ENCODE measurements at regions not wholly inside any gene's neighbourhood (a gene's known extent, or its start where the extent isn't known, plus 50 kb on each side); places are given as distances from the start of the nearest gene placed in this dataset.

DNA sequence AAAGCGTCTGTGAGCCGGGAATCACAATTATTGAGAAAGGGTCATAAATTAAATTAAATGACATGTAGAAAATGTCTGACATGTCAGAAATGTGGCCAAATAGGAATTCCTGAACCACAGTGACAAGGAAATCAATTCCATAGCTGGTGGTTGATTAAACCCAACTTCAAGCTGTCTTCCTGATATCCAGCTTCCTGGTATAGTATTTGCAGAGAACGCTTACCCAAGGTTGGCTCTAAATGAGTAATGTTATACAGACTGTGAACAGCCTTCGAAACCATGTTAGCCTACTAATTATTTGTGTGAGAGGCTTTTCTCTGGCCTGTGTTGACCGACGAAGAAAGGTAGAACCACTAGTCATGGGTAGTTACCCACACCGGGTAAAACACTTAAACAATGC lies 347.2 kb downstream of the RFC3 start:
- TF ChIP-seq POLR2A (IDR thresholded peaks at IDR 0.05) (no peak), POLR2AphosphoS5 (IDR thresholded peaks at IDR 0.05; ENCODE audit: insufficient read depth in 1 of 2, low read depth in 1 of 2) (no peak)
- TF ChIP-seq, protein P1, sequence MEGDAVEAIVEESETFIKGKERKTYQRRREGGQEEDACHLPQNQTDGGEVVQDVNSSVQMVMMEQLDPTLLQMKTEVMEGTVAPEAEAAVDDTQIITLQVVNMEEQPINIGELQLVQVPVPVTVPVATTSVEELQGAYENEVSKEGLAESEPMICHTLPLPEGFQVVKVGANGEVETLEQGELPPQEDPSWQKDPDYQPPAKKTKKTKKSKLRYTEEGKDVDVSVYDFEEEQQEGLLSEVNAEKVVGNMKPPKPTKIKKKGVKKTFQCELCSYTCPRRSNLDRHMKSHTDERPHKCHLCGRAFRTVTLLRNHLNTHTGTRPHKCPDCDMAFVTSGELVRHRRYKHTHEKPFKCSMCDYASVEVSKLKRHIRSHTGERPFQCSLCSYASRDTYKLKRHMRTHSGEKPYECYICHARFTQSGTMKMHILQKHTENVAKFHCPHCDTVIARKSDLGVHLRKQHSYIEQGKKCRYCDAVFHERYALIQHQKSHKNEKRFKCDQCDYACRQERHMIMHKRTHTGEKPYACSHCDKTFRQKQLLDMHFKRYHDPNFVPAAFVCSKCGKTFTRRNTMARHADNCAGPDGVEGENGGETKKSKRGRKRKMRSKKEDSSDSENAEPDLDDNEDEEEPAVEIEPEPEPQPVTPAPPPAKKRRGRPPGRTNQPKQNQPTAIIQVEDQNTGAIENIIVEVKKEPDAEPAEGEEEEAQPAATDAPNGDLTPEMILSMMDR (IDR thresholded peaks at IDR 0.05), result no peak

Data from vagina (tissue), 2 donors.